Activated B cell treated with CpG ODN at 0.5 μM for 24 hours (primary cell): ENCODE measurements at regions not wholly inside any gene's neighbourhood (a gene's known extent, or its start where the extent isn't known, plus 50 kb on each side); places are given as distances from the start of the nearest gene placed in this dataset.
"Not testable (repeated sequence)": the region's sequence is repeated elsewhere in the genome, so short reads cannot be mapped to it uniquely, and the experiment has no call there.

Experiments
- ATAC-seq: fragments of 200-7000 bp; cut with Tn5 transposase; one replicate; pipeline ENCODE4 v1.10.0; 2021; ENCODE audit warnings: low read depth, mild to moderate bottlenecking, moderate library complexity
- CTCF ChIA-PET: fragments of 350-600 bp; sonication (Branson Sonifier 250); formaldehyde crosslinking; loops from one replicate; lab custom pipeline; 2021; ENCODE audit warnings: antibody characterized with exemption; lab: Charles Lee
- POLR2A ChIA-PET: fragments of 350-600 bp; sonication (Branson Sonifier 250); formaldehyde crosslinking; loops from one replicate; lab custom pipeline; 2021; ENCODE audit warnings: antibody characterized with exemption; lab: Charles Lee
- DNase-seq: peaks from one replicate; pipeline ENCODE4 v3.0.0; 2022
- H3K27ac Mint-ChIP-seq: one replicate; pipeline ENCODE4 v1.8.0; 2020; ENCODE audit warnings: mixed read lengths
- H3K27me3 Mint-ChIP-seq: one replicate; pipeline ENCODE4 v1.8.0; 2021; ENCODE audit warnings: mixed read lengths
- H3K36me3 Mint-ChIP-seq: one replicate; pipeline ENCODE4 v1.8.0; 2021; ENCODE audit warnings: low read depth, mixed read lengths
- H3K4me1 Mint-ChIP-seq: one replicate; pipeline ENCODE4 v1.8.0; 2021; ENCODE audit warnings: mixed read lengths
- H3K4me3 Mint-ChIP-seq: one replicate; pipeline ENCODE4 v1.8.0; 2020; ENCODE audit warnings: mild to moderate bottlenecking, mixed read lengths
- H3K9me3 Mint-ChIP-seq: one replicate; pipeline ENCODE4 v1.8.0; 2020; ENCODE audit warnings: mixed read lengths
- intact Hi-C: fragments of 100-400 bp; cut with micrococcal nuclease; formaldehyde crosslinking; loops from one replicate; pipeline ENCODE4 v1.15.1; 2024
- TF ChIP-seq, protein P1 (sequence below): fragments of 200-600 bp; IDR thresholded peaks from one replicate; pipeline ENCODE4 v1.8.0; 2022; ENCODE audit warnings: antibody characterized with exemption, mild to moderate bottlenecking

DNA sequence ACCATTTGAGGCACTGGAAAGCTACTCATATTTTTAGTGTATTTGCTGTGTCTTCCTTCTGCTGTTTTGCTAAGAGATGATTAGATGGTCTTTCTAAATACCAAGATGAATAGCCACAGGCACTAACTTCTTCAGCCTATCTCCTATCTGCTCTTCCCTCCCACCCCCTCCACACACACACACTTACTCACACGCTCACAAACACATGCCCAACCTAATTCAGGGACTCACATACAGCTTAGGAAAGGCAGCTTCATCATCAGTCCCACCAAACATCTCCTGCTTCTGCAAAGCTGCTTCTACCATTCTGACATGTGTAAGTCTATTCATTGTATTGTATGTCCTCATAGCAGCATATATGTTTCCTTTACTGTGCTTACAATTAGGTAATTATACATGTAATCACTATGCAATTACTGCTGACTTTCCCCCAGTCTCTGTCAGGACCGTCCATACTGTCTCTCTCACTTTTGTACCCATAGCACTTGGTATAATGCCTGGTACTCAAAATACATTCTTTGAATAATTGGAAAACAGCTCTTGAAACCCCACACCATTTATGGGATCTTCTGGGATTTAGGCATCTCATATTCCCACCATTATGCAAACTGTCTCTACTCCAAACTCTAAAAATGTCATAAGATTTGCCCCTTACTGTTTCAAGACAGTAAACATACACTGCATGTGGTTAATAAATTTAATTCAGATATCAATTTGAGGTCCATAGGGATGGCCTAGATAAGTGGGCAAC lies 83.3 kb upstream of the HIF1A start:
- ATAC-seq, result no peak
- no peaks in the 10 kb centered on the region for H3K27me3 Mint-ChIP-seq
- peaks cover 10% of the 10 kb centered on the region for H3K4me1 Mint-ChIP-seq
- no peaks in the 10 kb centered on the region for H3K9me3 Mint-ChIP-seq
- no peak overlapping the region for H3K27ac Mint-ChIP-seq
- H3K4me3 Mint-ChIP-seq, result no peak overlapping the region
- intact Hi-C loops, result loop anchor here (5.0 kb wide), 1 partner anchor 35 kb away; no protein-coding TSS in a partner anchor
- ChIA-PET CTCF (no interaction called here), POLR2A (no interaction called here)
- DNase-seq, result no peak
- TF ChIP-seq, protein P1, sequence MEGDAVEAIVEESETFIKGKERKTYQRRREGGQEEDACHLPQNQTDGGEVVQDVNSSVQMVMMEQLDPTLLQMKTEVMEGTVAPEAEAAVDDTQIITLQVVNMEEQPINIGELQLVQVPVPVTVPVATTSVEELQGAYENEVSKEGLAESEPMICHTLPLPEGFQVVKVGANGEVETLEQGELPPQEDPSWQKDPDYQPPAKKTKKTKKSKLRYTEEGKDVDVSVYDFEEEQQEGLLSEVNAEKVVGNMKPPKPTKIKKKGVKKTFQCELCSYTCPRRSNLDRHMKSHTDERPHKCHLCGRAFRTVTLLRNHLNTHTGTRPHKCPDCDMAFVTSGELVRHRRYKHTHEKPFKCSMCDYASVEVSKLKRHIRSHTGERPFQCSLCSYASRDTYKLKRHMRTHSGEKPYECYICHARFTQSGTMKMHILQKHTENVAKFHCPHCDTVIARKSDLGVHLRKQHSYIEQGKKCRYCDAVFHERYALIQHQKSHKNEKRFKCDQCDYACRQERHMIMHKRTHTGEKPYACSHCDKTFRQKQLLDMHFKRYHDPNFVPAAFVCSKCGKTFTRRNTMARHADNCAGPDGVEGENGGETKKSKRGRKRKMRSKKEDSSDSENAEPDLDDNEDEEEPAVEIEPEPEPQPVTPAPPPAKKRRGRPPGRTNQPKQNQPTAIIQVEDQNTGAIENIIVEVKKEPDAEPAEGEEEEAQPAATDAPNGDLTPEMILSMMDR, result no peak
- H3K36me3 Mint-ChIP-seq, result no peaks in the 10 kb centered on the region

DNA sequence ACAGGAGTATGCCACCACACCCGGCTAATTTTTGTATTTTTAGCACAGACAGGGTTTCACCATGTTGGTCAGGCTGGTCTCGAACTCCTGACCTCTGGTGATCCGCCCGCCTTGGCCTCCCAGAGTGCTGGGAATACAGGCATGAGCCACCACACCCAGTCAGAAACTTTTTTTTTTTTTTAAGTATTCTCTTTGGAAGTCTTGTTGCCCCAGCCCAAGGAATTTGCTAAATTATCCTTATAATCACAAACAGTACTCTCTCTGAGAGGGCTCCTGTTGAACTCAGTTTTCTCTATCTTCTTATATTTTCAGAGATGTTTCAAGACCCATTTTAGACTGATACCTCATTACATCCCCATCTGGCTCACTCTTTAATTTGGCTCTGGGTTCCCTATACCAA lies 82.3 kb upstream of the HIF1A start:
- POLR2A ChIA-PET, DNase-seq, H3K9me3 Mint-ChIP-seq, H3K27me3 Mint-ChIP-seq, CTCF ChIA-PET, ATAC-seq, H3K36me3 Mint-ChIP-seq, H3K4me1 Mint-ChIP-seq, H3K27ac Mint-ChIP-seq, H3K4me3 Mint-ChIP-seq: not testable (repeated sequence)
- intact Hi-C loops, result loop anchor here (5.0 kb wide), 1 partner anchor 36 kb away; no protein-coding TSS in a partner anchor

DNA sequence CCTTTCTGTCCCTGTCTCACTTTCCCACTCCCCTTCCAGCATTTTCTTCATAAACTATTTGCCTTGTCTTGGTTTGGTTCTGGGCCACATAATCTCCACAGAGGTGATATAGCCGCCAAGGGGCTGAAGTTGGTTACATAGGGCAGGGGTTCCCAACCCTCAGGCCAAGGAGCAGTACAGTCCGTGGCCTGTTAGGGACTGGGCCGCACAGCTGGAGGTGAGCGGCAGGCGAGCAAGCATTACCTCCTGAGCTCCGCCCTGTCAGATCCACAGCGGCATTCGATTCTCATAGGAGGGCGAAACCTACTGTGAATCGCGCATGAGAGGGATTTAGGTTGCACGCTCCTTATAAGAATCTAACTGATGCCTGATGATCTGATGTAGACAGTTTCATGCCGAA lies 80.6 kb upstream of the HIF1A start:
- Mint-ChIP-seq H3K27me3 (no peaks in the 10 kb centered on the region), H3K27ac (no peak overlapping the region), H3K9me3 (no peaks in the 10 kb centered on the region), H3K36me3 (no peaks in the 10 kb centered on the region), H3K4me3 (no peak overlapping the region), H3K4me1 (no peaks in the 10 kb centered on the region)
- ATAC-seq, result no peak
- DNase-seq, result no peak
- ChIA-PET CTCF (no interaction called here), POLR2A (no interaction called here)
- TF ChIP-seq, protein P1, result no peak
- intact Hi-C loops, result loop anchor here (5.0 kb wide), 1 partner anchor 37 kb away; no protein-coding TSS in a partner anchor

DNA sequence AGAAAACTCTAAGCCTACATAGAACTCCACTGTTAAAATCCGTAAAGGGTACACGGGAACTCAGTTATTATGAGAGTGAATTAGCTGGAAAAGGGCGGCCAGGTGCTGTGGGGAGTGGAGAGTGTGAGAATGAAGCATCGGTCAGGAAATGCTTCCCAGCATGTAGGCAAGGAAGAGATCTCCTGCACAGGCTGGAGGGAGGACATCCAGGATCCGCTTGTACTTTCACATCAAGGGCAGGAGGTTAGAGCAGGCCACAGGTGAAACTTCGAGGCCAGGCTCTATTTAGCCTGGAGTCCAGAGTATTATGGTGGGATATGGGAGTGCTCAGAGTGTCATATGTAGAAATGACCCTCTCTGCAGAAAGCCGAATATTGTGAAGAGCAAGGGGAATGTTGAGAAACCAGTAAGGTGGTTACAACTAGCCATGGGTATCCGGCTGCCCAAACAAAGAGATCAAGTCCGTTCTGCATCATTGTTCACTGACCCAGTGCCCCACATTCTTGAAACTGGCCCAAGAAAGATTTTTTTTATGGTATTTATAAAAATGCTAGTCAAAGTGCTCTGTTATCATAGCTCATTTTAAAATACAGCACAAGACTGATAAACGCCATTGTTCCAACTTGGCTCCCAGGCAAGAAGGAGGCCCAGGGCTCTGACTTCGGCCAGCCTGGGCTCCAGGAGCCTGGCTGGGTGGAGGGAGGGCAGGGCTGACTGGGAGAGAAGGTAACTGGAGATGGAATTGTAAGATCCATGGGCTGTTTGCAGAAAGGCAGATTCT lies 79.4 kb upstream of the HIF1A start:
- ATAC-seq (no peak), DNase-seq (no peak)
- POLR2A ChIA-PET, result no interaction called here
- Mint-ChIP-seq H3K9me3 (no peaks in the 10 kb centered on the region), H3K27me3 (no peaks in the 10 kb centered on the region), H3K36me3 (no peaks in the 10 kb centered on the region), H3K27ac (no peak overlapping the region), H3K4me1 (peaks cover 6% of the 10 kb centered on the region), H3K4me3 (no peak overlapping the region)
- TF ChIP-seq, protein P1, result no peak
- CTCF ChIA-PET, result no interaction called here
- intact Hi-C loops, result no loop called here

DNA sequence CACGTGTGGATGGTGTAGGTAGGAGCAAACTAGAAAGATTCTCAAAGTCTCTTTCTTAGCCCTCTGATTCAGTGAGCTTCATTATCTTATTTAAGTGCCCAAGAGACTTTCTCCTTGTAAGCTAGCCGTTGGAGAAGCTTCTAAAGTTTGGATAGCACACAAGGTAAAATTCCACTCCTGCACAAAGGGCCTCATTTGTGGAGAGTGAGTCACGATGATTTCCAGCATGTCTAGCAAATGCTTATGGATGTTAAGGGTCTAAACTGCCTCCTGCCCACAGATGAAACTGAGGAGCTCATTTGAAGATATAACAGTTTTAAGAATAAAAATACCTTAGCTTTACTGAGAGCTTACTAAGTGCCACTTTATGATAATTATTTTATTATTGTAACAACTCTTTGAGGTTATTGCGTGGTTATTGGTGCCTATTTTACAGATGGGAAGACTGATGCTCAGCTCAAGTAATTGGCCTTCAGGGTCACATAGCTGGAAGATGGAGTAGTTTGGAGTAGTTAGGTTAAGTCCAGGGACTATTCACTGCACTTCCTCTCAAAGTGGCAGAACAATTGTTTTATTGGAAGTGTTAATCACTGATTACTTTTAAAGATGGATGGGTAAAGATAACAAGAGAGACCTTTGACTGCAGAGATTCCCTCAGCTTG lies 78.7 kb upstream of the HIF1A start:
- no peaks in the 10 kb centered on the region for H3K9me3 Mint-ChIP-seq
- H3K27me3 Mint-ChIP-seq, result no peaks in the 10 kb centered on the region
- TF ChIP-seq, protein P1, result no peak
- intact Hi-C loops, result no loop called here
- H3K4me1 Mint-ChIP-seq, result peaks cover 6% of the 10 kb centered on the region
- ChIA-PET POLR2A (no interaction called here), CTCF (no interaction called here)
- H3K36me3 Mint-ChIP-seq, result no peaks in the 10 kb centered on the region
- no peak for ATAC-seq
- H3K4me3 Mint-ChIP-seq, result no peak overlapping the region
- no peak overlapping the region for H3K27ac Mint-ChIP-seq
- DNase-seq, result no peak
